GM23248 (cell line): ENCODE measurements at regions not wholly inside any gene's neighbourhood (a gene's known extent, or its start where the extent isn't known, plus 50 kb on each side); places are given as distances from the start of the nearest gene placed in this dataset.

ENCODE experiments used
- EZH2 ChIP-seq: fragments of 200-600 bp; sonication (generic); IDR thresholded peaks from 2 replicates; pipeline ENCODE4 v1.6.1; 2018; ENCODE audit warnings: antibody characterized with exemption, mild to moderate bottlenecking; ENCODE audit not compliant: insufficient read depth, poor library complexity, severe bottlenecking
- EZH2phosphoT487 ChIP-seq: fragments of 200-600 bp; sonication (generic); IDR thresholded peaks from 2 replicates; pipeline ENCODE4 v1.6.1; 2018; ENCODE audit warnings: antibody characterized with exemption, moderate library complexity, mild to moderate bottlenecking, low read depth; ENCODE audit not compliant: insufficient read depth

GRCh38 chr11:135008001-135008405, 596.0 kb upstream of the B3GAT1 start:
- TF ChIP-seq EZH2 = no peak
- TF ChIP-seq EZH2phosphoT487 = no peak
